ENCODE measurements at regions not wholly inside any gene's neighbourhood (a gene's known extent, or its start where the extent isn't known, plus 50 kb on each side); places are given as distances from the start of the nearest gene placed in this dataset.
"Not testable (repeated sequence)": the region's sequence is repeated elsewhere in the genome, so short reads cannot be mapped to it uniquely, and the experiment has no call there.

DNA sequence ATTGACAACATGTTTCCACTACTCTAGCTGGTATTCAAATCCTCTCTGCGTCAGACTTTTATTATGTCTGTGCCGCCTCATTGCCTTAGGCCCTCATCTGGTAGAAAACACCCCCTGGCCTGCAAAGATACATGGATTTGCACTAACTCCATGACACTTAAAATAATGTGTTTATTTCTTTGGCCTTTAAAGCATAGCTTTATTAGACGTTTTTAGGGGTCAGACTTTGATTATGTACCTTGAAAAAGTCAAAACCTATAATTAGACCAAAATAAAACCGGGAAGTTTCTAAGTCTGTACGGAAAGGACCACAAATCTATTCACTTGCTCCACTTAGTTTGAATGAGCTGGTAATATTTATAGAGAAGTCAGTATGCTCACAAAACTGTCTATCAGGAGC, 357.9 kb upstream of the NOX3 start:
- H3K27ac Mint-ChIP-seq (ENCODE audit: unreplicated experiment): no peak overlapping the region
- H3K4me1 Mint-ChIP-seq (ENCODE audit: unreplicated experiment): no peaks in the 10 kb centered on the region
- H3K27me3 Mint-ChIP-seq (ENCODE audit: unreplicated experiment): no peaks in the 10 kb centered on the region
- no peaks in the 10 kb centered on the region for H3K9me3 Mint-ChIP-seq (ENCODE audit: unreplicated experiment)
- no peak overlapping the region for H3K4me3 Mint-ChIP-seq (ENCODE audit: unreplicated experiment)
- TF ChIP-seq, protein P1, sequence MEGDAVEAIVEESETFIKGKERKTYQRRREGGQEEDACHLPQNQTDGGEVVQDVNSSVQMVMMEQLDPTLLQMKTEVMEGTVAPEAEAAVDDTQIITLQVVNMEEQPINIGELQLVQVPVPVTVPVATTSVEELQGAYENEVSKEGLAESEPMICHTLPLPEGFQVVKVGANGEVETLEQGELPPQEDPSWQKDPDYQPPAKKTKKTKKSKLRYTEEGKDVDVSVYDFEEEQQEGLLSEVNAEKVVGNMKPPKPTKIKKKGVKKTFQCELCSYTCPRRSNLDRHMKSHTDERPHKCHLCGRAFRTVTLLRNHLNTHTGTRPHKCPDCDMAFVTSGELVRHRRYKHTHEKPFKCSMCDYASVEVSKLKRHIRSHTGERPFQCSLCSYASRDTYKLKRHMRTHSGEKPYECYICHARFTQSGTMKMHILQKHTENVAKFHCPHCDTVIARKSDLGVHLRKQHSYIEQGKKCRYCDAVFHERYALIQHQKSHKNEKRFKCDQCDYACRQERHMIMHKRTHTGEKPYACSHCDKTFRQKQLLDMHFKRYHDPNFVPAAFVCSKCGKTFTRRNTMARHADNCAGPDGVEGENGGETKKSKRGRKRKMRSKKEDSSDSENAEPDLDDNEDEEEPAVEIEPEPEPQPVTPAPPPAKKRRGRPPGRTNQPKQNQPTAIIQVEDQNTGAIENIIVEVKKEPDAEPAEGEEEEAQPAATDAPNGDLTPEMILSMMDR (IDR thresholded peaks at IDR 0.05; ENCODE audit: unreplicated experiment): no peak
- no peaks in the 10 kb centered on the region for H3K36me3 Mint-ChIP-seq (ENCODE audit: low read depth, unreplicated experiment)
- no peak for DNase-seq (ENCODE audit: low spot score)

DNA sequence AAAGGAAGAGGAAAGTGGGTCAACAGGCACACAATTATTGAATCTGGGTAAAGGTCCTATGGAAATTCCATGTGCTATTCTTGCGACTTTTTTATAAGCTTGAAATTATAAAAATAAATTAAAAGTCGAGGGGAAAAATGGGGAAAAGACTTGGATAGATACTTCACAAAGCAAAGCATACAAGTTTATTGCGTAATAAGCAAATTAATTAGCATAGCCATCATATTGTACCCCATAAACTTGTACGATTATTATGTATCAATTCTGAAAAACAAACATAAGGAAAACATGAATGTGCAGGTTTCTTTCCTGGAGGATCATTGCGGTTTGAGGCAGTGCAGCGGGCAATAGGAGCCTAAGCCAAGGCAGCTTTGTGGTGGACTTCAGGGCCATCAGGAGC, 351.6 kb upstream of the NOX3 start:
- DNase-seq (ENCODE audit: low spot score): no peak
- Mint-ChIP-seq H3K9me3 (ENCODE audit: unreplicated experiment) (no peaks in the 10 kb centered on the region), H3K36me3 (ENCODE audit: low read depth, unreplicated experiment) (no peaks in the 10 kb centered on the region), H3K4me1 (ENCODE audit: unreplicated experiment) (no peaks in the 10 kb centered on the region), H3K27me3 (ENCODE audit: unreplicated experiment) (no peaks in the 10 kb centered on the region), H3K27ac (ENCODE audit: unreplicated experiment) (no peak overlapping the region), H3K4me3 (ENCODE audit: unreplicated experiment) (no peak overlapping the region)
- TF ChIP-seq, protein P1 (IDR thresholded peaks at IDR 0.05; ENCODE audit: unreplicated experiment): no peak

DNA sequence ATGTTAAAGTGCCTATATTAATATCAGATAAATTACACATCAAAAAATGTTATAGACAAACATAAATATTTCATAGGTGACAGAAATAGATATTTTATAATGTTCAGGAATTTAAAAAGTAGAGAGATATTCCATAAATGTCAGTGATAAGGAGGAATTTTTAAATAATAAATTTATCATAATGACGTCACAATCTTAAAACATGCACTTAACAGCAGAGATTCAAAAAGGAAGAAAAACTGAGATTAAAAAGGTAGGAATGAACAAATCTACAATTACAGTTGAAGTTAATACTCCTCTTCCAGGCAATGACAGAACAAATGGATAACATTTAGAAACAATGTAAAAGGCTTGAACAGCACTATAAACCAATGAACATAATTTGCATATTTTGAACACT, 345.4 kb upstream of the NOX3 start:
- Mint-ChIP-seq H3K27me3 (ENCODE audit: unreplicated experiment) (no peaks in the 10 kb centered on the region), H3K9me3 (ENCODE audit: unreplicated experiment) (no peaks in the 10 kb centered on the region), H3K4me1 (ENCODE audit: unreplicated experiment) (no peaks in the 10 kb centered on the region), H3K4me3 (ENCODE audit: unreplicated experiment) (no peak overlapping the region), H3K36me3 (ENCODE audit: low read depth, unreplicated experiment) (no peaks in the 10 kb centered on the region), H3K27ac (ENCODE audit: unreplicated experiment) (no peak overlapping the region)
- no peak for DNase-seq (ENCODE audit: low spot score)
- TF ChIP-seq, protein P1 (IDR thresholded peaks at IDR 0.05; ENCODE audit: unreplicated experiment): no peak

DNA sequence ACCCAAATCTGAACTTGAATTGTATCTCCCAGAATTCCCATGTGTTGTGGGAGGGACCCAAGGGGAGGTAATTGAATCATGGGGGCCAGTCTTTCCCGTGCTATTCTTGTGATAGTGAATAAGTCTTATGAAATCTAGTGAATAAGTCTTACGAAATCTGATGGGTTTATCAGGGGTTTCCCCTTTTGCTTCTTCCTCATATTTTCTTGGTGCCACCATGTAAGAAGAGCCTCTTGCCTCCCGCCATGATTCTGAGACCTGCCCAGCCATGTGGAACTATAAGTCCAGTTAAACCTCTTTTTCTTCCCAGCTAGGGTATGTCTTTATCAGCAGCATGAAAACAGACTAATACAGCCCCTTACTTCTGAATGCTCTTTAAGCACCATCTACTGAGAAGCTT, 343.2 kb upstream of the NOX3 start:
- not testable (repeated sequence) for H3K9me3 Mint-ChIP-seq (ENCODE audit: unreplicated experiment); DNase-seq (ENCODE audit: low spot score); H3K27me3 Mint-ChIP-seq (ENCODE audit: unreplicated experiment); H3K27ac Mint-ChIP-seq (ENCODE audit: unreplicated experiment); H3K36me3 Mint-ChIP-seq (ENCODE audit: low read depth, unreplicated experiment); H3K4me3 Mint-ChIP-seq (ENCODE audit: unreplicated experiment); H3K4me1 Mint-ChIP-seq (ENCODE audit: unreplicated experiment)

DNA sequence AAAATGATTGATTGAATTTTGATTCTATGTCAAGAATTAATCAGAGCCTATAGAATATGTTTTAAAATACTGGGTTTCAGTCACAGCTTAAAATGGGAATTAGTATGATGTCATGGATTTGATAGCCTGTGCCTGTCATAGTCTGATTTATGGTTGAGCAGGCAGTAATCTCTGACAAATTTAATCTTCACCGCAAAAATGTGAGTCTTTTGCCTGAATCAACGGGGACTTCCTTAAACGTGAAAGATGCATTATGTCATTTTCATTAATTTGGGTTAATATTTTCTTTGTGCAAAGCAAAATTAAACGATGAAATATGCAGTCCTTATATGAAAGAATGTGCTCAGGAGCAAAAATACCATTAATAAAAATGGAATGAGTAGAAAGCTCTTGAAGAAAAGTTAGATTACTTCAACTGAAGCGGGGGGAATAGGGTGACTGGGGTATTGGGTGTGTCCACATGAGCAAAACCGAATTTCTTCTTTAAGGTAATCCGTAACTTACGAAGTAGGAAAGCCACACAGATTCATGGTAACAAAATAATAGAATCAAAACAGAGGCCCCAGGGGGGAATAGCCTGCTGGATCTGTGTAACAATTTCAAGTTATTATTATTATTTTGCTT, 339.6 kb upstream of the NOX3 start:
- H3K36me3 Mint-ChIP-seq (ENCODE audit: low read depth, unreplicated experiment): peaks cover 4% of the 10 kb centered on the region
- TF ChIP-seq, protein P1 (IDR thresholded peaks at IDR 0.05; ENCODE audit: unreplicated experiment): no peak
- H3K27me3 Mint-ChIP-seq (ENCODE audit: unreplicated experiment): no peaks in the 10 kb centered on the region
- H3K4me1 Mint-ChIP-seq (ENCODE audit: unreplicated experiment): no peaks in the 10 kb centered on the region
- DNase-seq (ENCODE audit: low spot score): no peak
- no peaks in the 10 kb centered on the region for H3K9me3 Mint-ChIP-seq (ENCODE audit: unreplicated experiment)
- no peak overlapping the region for H3K4me3 Mint-ChIP-seq (ENCODE audit: unreplicated experiment)
- H3K27ac Mint-ChIP-seq (ENCODE audit: unreplicated experiment): no peak overlapping the region

Data from endothelial cell (in vitro differentiated cells).